ENCODE measurements at regions not wholly inside any gene's neighbourhood (a gene's known extent, or its start where the extent isn't known, plus 50 kb on each side); places are given as distances from the start of the nearest gene placed in this dataset.

- Histone ChIP-seq H3K56ac (ENCODE audit: insufficient read length, low read depth, low read length) (no peak overlapping the region), H4K20me1 (ENCODE audit: control insufficient read depth, insufficient read depth, insufficient read length) (no peaks in the 10 kb centered on the region), H4K91ac (ENCODE audit: insufficient read length, low read depth, low read length) (no peak overlapping the region), H2AFZ (ENCODE audit: low read length) (no peak overlapping the region), H3K23me2 (ENCODE audit: insufficient read length, low read depth, low read length, poor library complexity, severe bottlenecking) (no peaks in the 10 kb centered on the region), H2BK12ac (ENCODE audit: insufficient read length, low read depth, low read length) (no peak overlapping the region), H3K79me2 (ENCODE audit: insufficient read depth, low read length) (no peaks in the 10 kb centered on the region), H3K18ac (ENCODE audit: insufficient read length, low read depth, low read length) (no peak overlapping the region), H3K4me1 (ENCODE audit: insufficient read depth, low read length) (no peaks in the 10 kb centered on the region), H2BK20ac (ENCODE audit: low read depth, low read length, poor library complexity, severe bottlenecking) (no peak overlapping the region), H2AK5ac (ENCODE audit: insufficient read length, low read length) (no peak overlapping the region), H3K27ac (ENCODE audit: insufficient read length, low read depth, low read length) (no peak overlapping the region), H2BK120ac (ENCODE audit: low read depth, low read length, poor library complexity, severe bottlenecking) (no peak overlapping the region), H4K5ac (ENCODE audit: insufficient read length, low read depth, low read length) (no peak overlapping the region), H3K9ac (ENCODE audit: extremely low read depth, insufficient read length, low read length) (no peak overlapping the region), H3K4me2 (ENCODE audit: insufficient read depth, insufficient read length, low read length) (no peak overlapping the region), H3K9me3 (ENCODE audit: control insufficient read depth, low read depth, low read length) (no peaks in the 10 kb centered on the region), H2BK15ac (ENCODE audit: low read depth, low read length) (no peak overlapping the region), H3K23ac (ENCODE audit: insufficient read length, low read depth, low read length) (no peak overlapping the region), H3K79me1 (ENCODE audit: insufficient read depth, low read depth, low read length, poor library complexity, severe bottlenecking) (no peaks in the 10 kb centered on the region), H3K27me3 (ENCODE audit: insufficient read depth, low read length) (no peaks in the 10 kb centered on the region), H4K8ac (replicated peaks; ENCODE audit: insufficient read length, low read depth, low read length) (no peak overlapping the region), H2BK5ac (ENCODE audit: insufficient read length, low read length) (no peak overlapping the region), H3K14ac (ENCODE audit: insufficient read depth, low read length) (no peak overlapping the region), H3K4ac (ENCODE audit: low read depth, low read length) (no peak overlapping the region), H3T11ph (ENCODE audit: low read length) (no peak overlapping the region)
- Mint-ChIP-seq H3K4me3 (no peak overlapping the region), H3K4me1 (peaks cover 26 to 42% of the 10 kb centered on the region in 2 experiments), H3K27me3 (ENCODE audit: low read depth) (peaks cover 1% of the 10 kb centered on the region; the same call in 1 of the 2 replicates), H3K9me3 (no peaks in the 10 kb centered on the region), H3K36me3 (ENCODE audit: insufficient read depth in 1 of 3, low read depth in 3 of 3) (no peaks in the 10 kb centered on the region; a peak in 1 of 7 replicates), H3K27ac (no peak overlapping the region)
- TF ChIP-seq CTCF (conservative IDR thresholded peaks at IDR 0.05) = no peak
- no peak for DNase-seq
- WGBS (ENCODE audit: extremely low coverage, insufficient read length, low lambda C conversion rate) = no CpG with 5 or more reads among the region's 1 CpG
Observed at GRCh38 chr2:103815731-103816130, 1038.2 kb upstream of the POU3F3 start.

Measured in H9 (cell line).